Activated CD4-positive, CD25-positive, alpha-beta regulatory T cell treated with anti-CD3 and anti-CD28 coated beads, Interleukin-2, amount 50 U/mL, for 24 hours (primary cell): ENCODE measurements at regions not wholly inside any gene's neighbourhood (a gene's known extent, or its start where the extent isn't known, plus 50 kb on each side); places are given as distances from the start of the nearest gene placed in this dataset.

Experiments used
- ATAC-seq, 2 donors: fragments of 150-1000 bp; cut with Tn5 transposase; one replicate each; pipeline ENCODE4 v1.10.0; 2021; ENCODE audit warnings: mild to moderate bottlenecking in 1 of 2, moderate library complexity in 1 of 2

DNA sequence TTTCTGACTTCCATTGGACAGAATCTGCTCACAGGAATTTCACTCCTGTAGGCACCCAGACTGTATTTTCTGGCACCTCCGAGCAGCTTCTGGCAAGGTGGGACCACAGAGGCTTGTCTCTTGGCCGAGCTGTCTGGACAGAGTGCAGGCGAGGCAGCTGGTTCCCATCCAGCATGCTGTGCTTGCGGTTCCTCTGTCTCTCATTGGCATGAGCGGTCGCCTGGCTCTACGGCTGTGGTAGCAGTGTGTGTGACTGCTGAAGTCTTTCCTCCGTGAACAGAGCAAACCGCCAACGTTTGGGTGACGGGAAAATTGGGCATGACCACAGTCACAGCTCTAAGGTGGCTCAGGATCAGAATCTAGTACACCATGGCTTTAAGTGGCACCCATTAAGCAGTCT lies 411.7 kb upstream of the NETO1 start:
- ATAC-seq: no peak

DNA sequence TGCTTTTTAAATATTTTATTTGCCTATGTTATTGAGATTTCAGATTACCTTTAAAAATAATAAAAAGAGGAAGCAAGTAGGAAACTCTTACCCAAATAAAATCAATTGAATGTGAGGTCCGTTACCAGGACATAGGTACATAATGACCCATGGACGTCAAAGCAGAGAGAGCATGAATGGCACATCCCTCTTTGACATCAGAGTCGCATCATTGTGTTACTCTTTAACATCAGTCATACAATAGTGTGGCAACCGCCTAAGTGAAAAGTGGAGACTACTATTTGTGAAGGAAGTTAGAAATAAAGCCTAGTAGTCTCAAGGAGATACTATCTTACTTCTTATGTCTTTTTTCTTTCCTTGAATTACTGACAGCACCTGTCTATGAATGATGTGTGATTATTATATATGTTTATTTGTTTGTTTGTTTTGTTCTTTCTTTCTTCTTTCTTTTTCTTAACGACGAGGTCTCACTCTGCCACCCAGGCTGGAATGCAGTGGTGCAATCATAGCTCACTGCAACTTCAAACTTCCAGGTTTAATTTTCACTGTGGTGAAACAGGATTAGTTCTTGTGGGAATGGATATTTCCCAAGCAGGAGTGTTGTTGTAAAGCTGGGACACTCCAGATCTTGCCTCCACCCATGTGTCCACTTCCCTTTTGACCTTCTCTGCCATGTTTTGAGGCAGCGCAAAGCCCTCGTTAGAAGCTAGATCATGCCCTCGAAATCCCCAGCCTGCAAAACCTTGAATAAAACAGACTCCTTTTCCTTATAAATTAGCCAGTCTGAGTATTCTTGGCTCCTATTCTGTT lies 407.2 kb upstream of the NETO1 start:
- no peak for ATAC-seq

DNA sequence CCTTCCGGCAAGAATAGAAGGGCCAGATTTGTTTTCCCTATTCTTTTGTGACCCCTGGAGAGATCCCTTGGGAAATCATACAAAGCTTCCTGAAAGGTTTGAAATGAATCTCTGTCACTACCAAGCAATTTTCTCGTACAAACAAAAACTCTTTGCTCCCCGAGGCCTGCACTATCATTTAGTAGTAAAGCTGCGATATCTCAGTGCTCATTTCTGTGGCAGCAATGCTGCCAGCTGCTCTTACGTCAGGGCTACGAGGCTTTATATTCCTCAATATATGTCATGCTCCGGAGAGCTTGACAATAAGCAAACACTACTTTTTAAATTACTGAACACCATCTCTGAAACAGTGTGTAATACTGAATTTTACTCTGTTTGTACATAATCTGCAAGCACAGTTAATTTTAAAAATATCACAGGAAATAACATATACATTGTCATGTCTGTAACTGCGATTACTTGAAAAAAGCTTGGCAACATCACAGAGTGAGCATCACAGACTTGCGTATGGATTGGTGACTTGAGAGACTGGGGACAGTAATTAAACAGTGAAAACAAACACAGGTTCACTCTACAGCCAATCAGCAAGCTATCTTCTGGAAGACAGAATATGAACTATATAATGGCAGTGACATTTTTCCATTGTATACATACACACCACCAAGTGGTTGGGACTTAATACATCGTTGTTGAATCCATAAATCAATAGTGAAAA lies 403.3 kb upstream of the NETO1 start:
- no peak for ATAC-seq

DNA sequence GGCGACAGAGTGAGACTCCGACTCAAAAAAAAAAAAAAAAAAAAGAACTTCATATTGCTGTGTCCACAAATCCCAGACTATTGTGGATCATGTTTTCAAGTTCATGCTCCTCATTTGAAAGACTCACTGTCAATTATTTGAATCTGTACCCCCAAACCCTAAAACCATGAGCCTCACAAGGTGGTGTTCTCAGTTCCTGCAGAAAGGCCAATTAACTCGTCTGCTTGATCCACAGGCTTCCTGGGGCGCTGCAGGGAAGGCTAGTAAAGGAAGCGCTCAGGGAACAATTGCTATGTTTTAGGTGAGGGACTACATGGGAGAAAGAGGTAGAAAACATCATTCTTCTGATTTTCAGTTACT lies 396.8 kb upstream of the NETO1 start:
- ATAC-seq: no peak

DNA sequence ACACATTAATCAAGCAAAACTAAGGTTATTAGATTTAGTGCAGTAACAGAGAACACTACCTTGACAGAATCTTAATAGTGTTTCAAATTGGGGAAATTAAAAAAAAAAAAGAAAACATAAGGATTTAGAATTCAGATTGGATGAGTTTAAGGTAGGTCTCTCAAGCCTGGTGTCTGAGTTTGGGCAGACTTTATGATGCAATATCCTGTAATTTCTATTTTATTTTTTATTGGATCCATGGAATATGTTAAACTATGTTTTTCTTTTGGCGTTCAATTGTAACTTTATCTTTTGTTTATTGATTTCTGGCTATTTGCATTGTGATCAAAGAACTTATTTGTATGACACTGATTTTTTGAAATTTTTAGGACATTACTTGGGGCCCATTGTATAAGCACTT lies 394.1 kb upstream of the NETO1 start:
- ATAC-seq: no peak

DNA sequence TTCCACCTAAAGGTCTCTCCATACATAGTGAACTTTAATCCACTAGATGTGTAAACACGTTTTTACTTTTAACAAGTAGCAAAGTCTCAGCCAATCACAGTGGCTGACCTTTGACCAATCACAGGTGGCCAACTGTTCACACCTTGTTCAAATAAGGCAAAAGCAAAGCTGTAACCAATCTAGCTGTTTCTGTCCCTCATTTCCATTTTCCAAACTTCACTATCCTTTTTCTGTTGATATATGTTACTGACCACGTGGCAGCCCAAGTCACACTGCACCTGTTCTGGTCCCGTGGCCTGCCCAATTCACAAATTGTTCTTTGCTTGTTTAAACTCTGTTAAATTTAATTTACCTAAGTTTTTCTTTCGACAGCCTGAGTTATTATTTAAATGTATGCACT lies 393.5 kb upstream of the NETO1 start:
- ATAC-seq: no peak

DNA sequence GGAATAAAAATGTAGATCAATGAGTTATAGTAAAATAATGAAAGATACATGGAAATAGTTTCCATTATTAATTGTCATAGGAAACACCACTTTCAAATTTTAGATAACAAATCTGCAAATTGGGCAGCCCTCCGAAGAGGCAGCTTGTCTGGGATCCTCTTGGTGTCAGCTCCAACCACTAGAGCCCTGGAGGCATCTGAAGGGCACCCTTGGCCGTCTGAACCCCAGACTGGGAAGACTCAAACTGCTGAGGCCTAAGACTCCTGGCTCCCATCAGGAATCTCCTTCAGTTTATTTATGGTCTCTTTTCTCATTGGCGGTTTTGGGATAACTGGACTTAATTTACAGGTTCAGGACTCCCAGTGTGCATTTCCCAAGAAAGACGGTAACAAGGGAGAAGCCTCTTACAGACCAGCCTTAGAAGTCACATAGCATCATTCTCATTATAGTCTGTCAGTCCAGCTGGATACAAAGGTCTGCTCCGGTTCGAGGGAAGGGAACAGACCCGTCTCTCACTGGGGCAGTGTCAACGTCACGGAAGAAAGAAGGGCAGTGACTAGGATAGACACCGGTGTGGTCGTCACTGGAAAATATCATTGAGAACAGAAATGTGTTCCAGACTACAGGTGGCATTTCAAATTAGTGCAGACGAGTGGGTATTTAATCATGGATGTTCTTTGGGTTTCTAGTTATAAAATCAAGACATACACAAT lies 390.7 kb upstream of the NETO1 start:
- ATAC-seq: no peak

DNA sequence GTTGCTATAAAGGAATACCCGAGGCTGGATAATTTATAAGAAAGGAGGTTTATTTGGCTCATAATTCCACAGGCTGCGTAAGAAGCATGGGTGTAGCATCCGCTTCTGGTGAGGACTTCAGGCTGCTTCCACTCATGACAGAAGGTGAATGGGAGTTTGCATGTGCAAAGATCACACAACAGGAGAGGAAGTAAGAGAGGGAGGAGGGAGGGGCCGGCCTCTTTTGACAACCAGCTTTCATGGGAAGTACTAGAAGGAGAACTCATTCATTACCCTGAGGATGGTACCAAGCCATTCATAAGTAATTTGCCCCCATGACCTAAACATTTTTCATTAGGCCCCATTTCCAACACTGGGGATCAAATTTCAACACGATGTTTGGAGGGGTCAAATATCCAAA lies 386.8 kb upstream of the NETO1 start:
- ATAC-seq: no peak

DNA sequence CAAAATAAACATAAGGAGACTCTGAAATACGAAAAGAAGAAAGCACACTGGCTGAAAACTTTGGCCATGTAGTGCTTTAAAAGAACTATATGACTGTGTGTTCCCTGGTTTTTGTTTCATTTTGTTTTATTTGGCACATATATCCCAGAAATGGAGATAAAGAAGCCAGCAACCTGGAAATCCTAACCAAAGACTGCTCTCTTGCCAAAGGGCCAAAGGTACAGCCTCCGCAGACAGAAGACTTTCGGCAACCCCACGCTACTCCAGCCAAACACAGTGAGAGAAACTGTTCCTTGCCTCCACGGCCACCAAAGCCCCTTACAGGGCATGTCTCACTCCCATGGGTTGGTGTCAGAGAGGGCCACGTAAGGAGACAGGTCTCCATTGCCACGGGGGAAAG lies 381.2 kb upstream of the NETO1 start:
- ATAC-seq: no peak

DNA sequence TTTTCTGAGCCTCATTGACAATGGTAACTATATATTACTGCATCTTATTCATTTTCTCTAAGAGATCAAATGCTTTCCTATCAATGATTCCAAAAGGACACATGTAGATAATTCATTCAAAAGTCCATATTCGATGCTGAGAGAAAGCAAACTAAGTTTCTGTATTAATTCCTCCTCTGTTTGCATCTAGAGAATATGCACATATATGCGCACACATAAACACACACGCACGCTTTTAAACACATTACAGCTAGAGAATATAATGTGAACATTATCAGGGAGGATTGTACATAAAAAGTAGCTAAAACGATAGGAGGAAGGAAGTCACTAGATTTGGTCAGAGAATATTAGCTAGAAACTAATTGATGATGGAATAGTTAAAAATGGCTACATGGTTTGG lies 379.0 kb upstream of the NETO1 start:
- no peak for ATAC-seq

DNA sequence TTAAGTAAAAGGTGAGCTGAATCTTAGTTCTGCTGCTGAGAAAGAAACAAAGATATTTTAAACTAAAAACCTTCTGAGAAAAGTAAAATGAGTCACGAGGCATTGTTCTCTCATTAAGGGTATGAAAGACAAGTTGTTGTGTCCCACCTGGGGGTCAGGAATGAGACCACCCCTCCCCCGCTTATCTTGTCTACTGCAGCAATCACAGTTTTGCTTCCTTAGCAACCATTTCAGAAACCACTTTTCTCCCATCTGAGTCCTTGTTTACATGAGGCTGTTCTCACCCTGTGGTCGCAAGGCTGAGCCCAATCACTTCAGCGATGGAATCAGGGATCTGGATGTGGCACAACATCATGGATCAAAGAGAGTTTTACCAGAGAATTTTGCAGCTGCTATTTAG lies 377.6 kb upstream of the NETO1 start:
- ATAC-seq: no peak

DNA sequence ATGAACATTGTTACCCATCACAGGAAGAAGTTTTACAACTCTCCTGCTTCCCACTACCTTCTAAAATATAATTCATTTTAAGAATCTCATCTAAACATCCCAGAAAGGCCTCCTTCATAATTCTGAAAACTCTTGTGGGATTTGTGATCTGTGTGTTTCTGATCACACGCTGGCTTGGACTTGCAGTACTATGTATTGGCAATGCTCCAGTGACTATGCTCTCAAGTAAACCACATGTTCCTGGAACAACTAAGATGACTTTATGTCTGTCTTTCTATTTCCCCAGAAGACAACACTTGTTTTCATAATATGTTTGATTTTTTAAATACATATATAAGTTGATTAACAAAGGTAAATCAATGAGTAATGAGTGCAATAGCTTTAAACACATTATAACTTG lies 376.6 kb upstream of the NETO1 start:
- ATAC-seq: no peak

DNA sequence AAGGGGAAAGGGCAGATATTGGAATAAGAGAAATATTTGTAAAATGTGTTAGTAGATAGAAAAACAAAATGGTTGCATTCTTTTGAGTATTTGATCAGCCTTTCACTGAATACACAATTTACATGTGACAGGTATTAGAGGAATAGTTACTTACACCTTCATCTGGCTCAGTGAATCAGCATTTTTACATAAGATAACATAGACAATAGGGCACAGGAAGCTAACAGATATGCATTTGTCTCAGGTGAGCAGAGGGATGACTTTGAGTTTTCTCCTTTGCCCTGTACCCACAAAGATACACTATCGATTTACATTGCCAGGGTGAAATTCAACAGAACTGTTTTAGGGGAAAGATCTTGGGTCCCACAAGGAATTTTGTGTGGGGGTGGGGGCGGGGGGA lies 373.1 kb upstream of the NETO1 start:
- no peak for ATAC-seq

DNA sequence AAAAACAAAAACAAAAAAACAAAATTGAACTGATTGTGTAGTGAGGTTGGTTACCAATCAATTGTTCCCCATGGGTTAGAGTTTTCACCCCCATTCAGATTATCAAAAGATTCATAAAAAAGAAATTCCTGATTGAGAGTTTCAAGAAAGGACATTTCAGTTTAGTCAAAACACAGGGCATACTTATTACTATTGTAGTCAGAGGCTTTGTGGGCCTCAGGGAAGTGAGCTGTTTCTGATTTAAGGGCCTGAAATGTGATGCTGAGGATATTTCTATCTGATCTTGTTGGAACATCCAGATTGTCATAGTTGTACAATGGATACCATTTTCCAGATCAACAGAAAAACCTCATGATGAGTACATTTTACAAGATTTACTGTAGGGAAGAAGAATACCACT lies 368.1 kb upstream of the NETO1 start:
- no peak for ATAC-seq

DNA sequence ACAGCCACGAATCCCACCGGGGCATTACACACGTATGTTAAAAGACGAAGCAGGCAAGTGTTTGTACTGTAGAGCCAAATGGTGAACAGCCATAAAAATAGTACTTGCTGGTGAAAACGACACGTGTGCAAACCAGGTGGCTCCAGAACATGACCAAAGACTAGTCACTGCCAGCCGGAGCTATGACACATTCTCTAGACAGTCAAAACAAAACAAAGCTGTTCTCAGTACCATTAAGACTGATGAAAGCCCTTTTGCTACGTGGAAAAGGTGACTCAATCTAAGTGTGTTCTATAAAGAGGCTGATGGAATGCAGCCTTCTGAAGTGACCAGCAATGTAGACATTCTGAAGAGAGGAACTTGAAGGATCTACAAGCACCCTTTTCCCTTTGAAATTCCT lies 367.7 kb upstream of the NETO1 start:
- ATAC-seq: no peak

DNA sequence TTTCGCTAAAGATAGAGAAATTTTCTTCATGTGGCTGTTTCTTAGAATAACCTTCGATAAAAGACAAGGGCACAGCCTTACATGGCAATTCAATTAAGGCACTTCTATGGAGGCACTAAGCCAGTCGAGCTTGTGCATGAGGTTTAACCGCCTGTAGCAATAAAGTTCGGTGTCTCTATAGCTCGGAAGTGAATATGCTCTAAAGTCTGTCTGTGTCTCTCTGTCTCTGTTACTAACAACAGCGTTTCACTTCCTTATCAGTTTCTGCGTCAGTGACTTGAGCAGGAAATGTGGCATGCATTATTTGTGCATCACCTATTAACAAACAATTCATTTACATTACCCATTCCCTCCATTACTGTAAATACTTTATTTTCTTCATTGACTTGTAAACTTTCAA lies 365.1 kb upstream of the NETO1 start:
- no peak for ATAC-seq

DNA sequence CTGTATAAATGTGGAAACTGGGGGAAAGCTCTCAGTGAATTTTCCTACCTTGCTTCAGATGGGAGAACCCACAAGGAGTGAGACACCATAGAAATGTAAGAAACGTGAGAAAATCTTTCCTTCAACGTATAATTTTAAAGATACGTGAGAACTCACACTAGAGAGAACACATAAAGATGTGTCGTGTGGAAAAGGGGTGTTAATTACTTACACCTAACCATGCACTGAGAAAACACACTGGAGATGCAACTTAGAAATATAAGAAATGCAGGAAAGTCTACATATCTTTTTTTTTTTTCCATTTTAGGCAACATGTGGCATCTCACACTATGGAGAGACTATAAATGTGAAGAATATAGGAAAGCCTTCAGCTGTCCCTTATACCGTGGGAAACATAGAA lies 352.9 kb upstream of the NETO1 start:
- ATAC-seq: no peak

DNA sequence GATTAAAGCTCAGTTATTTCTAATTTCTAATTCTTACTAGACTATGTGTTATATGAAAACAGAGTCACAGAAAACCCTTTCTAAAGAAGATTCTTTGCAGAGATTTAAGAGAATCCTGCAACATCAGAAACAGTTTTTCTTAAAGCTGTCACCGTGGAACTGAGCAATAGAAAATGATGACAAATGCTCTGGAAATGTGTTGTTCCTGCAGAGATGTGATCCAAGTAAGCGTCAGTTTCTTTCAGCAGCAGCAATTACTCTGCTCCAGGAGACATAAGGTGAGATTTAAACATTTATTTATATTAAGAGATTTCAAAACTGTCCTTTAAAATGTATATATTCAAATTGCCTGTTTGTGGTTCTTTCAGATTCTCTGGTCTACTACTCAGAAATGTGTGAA lies 350.5 kb upstream of the NETO1 start:
- ATAC-seq: no peak

DNA sequence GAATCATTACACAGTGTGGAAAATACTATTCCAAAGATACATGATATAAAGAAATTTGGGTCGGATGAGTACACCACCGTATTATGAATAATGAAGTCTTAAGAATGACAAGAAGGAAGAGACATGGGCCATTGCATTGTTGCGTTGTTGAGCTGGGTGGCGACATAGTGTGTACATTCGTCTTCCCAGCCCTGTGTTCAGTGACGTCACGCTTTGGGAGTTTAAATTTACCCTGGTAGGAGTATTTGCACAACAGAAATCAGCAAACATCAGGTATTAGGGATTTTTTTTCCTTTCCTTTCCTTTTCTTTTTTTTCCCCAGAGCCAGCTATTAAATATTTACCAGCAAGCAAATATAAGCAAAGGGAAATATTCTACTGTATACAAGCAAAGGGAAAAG lies 347.2 kb upstream of the NETO1 start:
- no peak for ATAC-seq

DNA sequence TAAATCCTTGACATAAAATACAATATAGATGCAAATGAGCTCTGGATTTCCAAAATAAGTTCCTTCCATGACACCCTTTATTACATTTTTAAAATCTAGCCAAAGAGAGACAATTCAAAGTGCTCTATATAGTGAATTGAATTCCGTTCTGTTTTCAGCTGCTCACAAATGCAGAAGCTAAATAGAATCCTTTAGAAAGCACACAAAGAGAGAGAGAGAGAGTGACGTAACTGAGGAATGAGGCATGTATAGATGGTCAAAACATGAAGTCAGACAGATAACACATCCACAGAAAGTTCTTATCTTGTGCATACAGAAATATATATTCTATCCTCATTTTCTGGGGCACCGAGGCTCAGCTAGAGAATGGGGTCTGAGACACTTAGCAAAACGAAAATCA lies 344.7 kb upstream of the NETO1 start:
- ATAC-seq: no peak

DNA sequence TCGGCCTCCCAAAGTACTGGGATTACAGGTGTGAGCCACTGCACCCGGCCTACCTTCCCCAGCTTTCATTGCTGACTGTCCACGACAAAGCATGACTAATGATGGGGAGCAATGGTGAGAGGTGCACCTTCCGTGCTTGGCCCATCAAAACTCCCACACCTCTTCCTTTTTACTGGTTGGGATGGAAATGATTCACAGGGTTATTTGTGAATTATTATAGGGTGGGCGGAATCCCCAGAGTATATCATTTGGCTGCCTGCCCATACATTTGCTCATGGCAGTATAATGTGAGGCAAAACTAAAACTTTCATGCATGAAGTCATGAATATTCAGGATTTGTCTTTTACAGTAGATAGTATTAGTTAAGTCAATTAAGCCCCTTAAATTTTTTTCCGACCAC lies 334.2 kb upstream of the NETO1 start:
- no peak for ATAC-seq

DNA sequence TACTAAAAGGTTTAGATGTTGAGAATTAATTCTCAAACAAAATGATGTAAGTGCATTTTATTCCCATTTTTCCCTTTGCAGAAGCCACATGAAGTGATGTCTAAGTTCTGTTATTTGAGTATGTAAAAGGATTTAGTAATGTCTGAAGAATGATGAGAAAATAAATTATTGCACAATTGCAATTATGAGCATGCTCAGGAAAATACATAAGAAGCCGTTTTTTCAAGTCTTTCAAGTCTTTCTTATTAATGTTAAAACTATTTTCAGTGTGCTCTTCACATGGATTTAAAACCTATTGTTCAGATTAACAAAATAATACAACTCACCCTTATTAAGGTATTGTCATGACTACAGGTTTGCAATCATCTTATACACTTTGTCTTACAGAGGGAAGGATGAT lies 331.4 kb upstream of the NETO1 start:
- no peak for ATAC-seq

DNA sequence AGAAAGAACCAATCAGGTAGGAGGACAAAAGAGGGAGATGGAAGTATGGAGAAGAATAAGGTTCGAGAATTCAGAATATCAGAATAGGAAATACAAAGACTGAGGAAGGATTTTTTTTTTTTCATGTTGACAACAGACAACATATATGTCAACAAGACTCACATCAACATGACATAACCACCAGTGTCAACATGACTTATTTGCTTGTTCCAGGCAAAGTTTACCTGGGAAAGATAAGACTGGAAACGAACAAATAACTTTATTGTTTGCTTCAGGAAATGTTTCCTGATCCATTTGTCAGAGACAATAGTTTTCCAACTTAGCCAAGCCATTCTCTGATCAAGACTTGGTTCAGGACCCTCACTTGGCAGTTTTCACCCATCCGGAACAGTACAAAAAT lies 321.9 kb upstream of the NETO1 start:
- no peak for ATAC-seq

DNA sequence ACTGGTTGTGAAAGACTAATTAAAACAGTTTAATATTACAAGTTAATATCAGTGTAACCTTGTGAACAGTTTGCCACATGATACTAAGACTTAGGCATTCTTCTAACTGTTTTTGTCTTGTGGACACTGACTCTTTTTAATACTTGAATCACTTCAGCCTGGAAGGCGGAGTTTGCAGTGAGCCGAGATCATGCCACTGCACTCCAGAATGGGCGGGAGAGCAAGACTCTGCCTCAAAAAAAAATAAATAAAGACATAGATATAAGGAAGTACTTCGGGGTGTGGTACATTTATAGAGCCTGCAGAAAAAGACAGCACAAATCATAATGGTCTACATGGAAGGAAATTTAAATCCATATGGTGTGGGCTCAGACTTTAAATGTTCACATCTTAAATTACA lies 300.4 kb upstream of the NETO1 start:
- no peak for ATAC-seq
